Activated CD8-positive, alpha-beta T cell treated with anti-CD3 and anti-CD28 coated beads for 36 hours (primary cell): ENCODE measurements at regions not wholly inside any gene's neighbourhood (a gene's known extent, or its start where the extent isn't known, plus 50 kb on each side); places are given as distances from the start of the nearest gene placed in this dataset.
"Not testable (repeated sequence)": the region's sequence is repeated elsewhere in the genome, so short reads cannot be mapped to it uniquely, and the experiment has no call there.

Source experiments
- ATAC-seq: fragments of 200-7000 bp; cut with Tn5 transposase; one replicate; pipeline ENCODE4 v1.10.0; 2021; ENCODE audit warnings: mild to moderate bottlenecking, moderate library complexity
- CTCF ChIA-PET: fragments of 350-600 bp; sonication (Branson Sonifier 250); formaldehyde crosslinking; loops from one replicate; lab custom pipeline; 2021; ENCODE audit warnings: antibody characterized with exemption; lab: Charles Lee
- POLR2A ChIA-PET: fragments of 350-600 bp; sonication (Branson Sonifier 250); formaldehyde crosslinking; loops from one replicate; lab custom pipeline; 2021; ENCODE audit warnings: antibody characterized with exemption; lab: Charles Lee
- DNase-seq: peaks from one replicate; pipeline ENCODE4 v3.0.0-alpha.2; 2020
- H3K27ac Mint-ChIP-seq: one replicate; pipeline ENCODE4 v1.8.0; 2021; ENCODE audit warnings: mild to moderate bottlenecking, mixed read lengths
- H3K27me3 Mint-ChIP-seq: one replicate; pipeline ENCODE4 v1.8.0; 2021; ENCODE audit warnings: mixed read lengths
- H3K36me3 Mint-ChIP-seq: one replicate; pipeline ENCODE4 v1.8.0; 2021; ENCODE audit warnings: low read depth, mixed read lengths
- H3K4me1 Mint-ChIP-seq: one replicate; pipeline ENCODE4 v1.8.0; 2021; ENCODE audit warnings: low read depth, mixed read lengths
- H3K4me3 Mint-ChIP-seq: one replicate; pipeline ENCODE4 v1.8.0; 2021; ENCODE audit warnings: mild to moderate bottlenecking, moderate library complexity, mixed read lengths
- H3K9me3 Mint-ChIP-seq: one replicate; pipeline ENCODE4 v1.8.0; 2021; ENCODE audit warnings: mixed read lengths
- intact Hi-C: fragments of 100-400 bp; cut with micrococcal nuclease; formaldehyde crosslinking; loops from one replicate; pipeline ENCODE4 v1.10.0; 2022
- TF ChIP-seq, protein P1 (sequence below): fragments of 200-600 bp; IDR thresholded peaks from one replicate; pipeline ENCODE4 v1.8.0; 2022; ENCODE audit warnings: antibody characterized with exemption, mild to moderate bottlenecking

DNA sequence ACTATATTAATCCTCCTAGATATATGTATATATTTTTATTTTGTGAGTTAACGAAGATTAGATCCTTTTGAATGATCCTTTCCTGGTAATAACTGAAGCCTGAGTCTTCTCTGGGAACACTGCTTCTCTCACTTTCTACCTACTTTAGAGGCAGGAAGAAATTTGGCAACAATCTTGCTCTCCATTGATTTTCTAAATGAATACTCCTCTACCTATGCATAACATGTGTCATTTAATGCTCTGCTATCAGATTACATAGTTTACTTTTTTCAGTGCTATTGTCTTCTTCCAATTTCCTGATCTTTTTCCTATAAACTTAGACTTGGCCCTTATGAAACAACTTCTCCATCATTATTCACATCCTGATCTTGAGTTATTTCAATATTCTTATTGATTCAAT, 60.4 kb upstream of the PDHA2 start:
- ATAC-seq (no peak), DNase-seq (no peak)
- Mint-ChIP-seq H3K36me3 (no peaks in the 10 kb centered on the region), H3K4me3 (no peak overlapping the region), H3K4me1 (no peaks in the 10 kb centered on the region), H3K9me3 (no peaks in the 10 kb centered on the region), H3K27ac (no peak overlapping the region), H3K27me3 (no peaks in the 10 kb centered on the region)
- intact Hi-C loops: no loop called here
- CTCF ChIA-PET: no interaction called here
- POLR2A ChIA-PET: no interaction called here
- TF ChIP-seq, protein P1, sequence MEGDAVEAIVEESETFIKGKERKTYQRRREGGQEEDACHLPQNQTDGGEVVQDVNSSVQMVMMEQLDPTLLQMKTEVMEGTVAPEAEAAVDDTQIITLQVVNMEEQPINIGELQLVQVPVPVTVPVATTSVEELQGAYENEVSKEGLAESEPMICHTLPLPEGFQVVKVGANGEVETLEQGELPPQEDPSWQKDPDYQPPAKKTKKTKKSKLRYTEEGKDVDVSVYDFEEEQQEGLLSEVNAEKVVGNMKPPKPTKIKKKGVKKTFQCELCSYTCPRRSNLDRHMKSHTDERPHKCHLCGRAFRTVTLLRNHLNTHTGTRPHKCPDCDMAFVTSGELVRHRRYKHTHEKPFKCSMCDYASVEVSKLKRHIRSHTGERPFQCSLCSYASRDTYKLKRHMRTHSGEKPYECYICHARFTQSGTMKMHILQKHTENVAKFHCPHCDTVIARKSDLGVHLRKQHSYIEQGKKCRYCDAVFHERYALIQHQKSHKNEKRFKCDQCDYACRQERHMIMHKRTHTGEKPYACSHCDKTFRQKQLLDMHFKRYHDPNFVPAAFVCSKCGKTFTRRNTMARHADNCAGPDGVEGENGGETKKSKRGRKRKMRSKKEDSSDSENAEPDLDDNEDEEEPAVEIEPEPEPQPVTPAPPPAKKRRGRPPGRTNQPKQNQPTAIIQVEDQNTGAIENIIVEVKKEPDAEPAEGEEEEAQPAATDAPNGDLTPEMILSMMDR: no peak

GRCh38 chr4:95778666-95779065, 61.2 kb upstream of the PDHA2 start:
- no peaks in the 10 kb centered on the region for H3K27me3 Mint-ChIP-seq
- ChIA-PET CTCF (no interaction called here), POLR2A (no interaction called here)
- H3K27ac Mint-ChIP-seq: no peak overlapping the region
- no peaks in the 10 kb centered on the region for H3K9me3 Mint-ChIP-seq
- ATAC-seq (no peak), DNase-seq (no peak)
- intact Hi-C loops: no loop called here
- H3K4me3 Mint-ChIP-seq: no peak overlapping the region
- TF ChIP-seq, protein P1: no peak
- no peaks in the 10 kb centered on the region for H3K4me1 Mint-ChIP-seq
- no peaks in the 10 kb centered on the region for H3K36me3 Mint-ChIP-seq

DNA sequence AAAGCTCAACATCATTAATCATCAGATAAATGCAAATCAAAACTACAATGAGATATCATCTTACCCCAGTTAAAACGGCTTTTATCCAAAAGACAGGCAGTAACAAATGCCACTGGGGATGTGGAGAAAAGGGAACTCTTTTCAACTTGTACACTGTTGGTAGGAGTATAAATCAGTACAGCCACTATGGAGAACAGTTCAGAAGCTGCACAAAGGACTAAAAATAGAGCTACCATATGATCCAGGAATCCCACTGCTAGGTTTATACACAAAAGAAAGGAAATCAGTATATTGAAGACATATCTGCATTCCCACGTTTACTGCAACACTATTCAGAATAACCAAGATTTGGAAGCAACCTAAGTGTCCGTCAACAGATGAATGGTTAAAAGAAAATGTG, 69.3 kb upstream of the PDHA2 start:
- H3K36me3 Mint-ChIP-seq, H3K9me3 Mint-ChIP-seq, H3K27me3 Mint-ChIP-seq, H3K4me1 Mint-ChIP-seq, DNase-seq, CTCF ChIA-PET, ATAC-seq, H3K4me3 Mint-ChIP-seq, intact Hi-C loops, H3K27ac Mint-ChIP-seq: not testable (repeated sequence)
- POLR2A ChIA-PET: interaction anchor here (0.7 kb wide), 1 partner anchor 11 kb away, joined by 3 read pairs; no protein-coding TSS in a partner anchor

GRCh38 chr4:95764961-95765360, 74.9 kb upstream of the PDHA2 start:
- DNase-seq (no peak), ATAC-seq (no peak)
- intact Hi-C loops: no loop called here
- H3K27me3 Mint-ChIP-seq: no peaks in the 10 kb centered on the region
- no peak overlapping the region for H3K27ac Mint-ChIP-seq
- CTCF ChIA-PET: no interaction called here
- TF ChIP-seq, protein P1: no peak
- H3K4me1 Mint-ChIP-seq: no peaks in the 10 kb centered on the region
- peaks cover 1% of the 10 kb centered on the region for H3K9me3 Mint-ChIP-seq
- no peak overlapping the region for H3K4me3 Mint-ChIP-seq
- POLR2A ChIA-PET: no interaction called here
- no peaks in the 10 kb centered on the region for H3K36me3 Mint-ChIP-seq

DNA sequence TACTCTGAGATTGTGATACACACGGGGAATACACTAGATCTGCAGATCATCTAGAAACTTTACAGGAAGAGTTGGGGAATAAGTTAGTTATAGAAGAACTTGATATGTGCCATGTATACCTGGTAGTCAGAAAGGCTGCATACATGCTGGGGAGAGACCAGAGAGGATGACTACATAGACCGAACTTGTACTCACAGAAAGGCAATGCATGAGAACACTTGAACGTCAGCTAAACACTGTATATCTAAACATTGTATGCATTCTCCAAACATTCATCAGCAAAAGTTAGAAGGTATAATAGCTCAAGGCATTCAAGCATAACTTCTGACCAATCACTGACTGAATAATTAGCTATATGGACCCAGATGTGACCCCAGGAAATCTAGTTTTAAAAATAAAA, 78.0 kb upstream of the PDHA2 start:
- Mint-ChIP-seq H3K4me1 (no peaks in the 10 kb centered on the region), H3K27ac (no peak overlapping the region), H3K4me3 (no peak overlapping the region), H3K36me3 (no peaks in the 10 kb centered on the region), H3K27me3 (no peaks in the 10 kb centered on the region), H3K9me3 (peaks cover 1% of the 10 kb centered on the region)
- ATAC-seq: no peak
- TF ChIP-seq, protein P1: no peak
- ChIA-PET CTCF (no interaction called here), POLR2A (no interaction called here)
- DNase-seq: no peak
- intact Hi-C loops: no loop called here

DNA sequence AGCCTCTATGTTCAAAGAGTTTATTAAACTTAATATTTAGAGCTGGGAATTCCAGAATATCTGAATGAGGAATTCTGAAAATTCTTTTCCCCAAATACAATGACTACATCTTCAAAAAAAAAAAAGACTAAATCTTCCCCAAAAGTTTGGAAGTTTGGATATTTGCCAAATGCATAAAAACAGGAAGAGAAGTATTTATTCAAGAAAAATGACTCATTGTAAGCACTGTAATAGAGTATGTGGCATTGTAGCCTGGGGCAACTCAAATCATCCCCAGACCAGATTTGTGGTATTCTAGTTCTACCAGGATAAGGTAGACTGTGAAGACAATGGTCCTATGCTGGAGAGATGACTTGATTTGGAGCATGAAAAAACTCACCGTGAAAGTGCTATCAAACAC, 78.5 kb upstream of the PDHA2 start:
- Mint-ChIP-seq H3K27ac (no peak overlapping the region), H3K27me3 (no peaks in the 10 kb centered on the region), H3K9me3 (peaks cover 1% of the 10 kb centered on the region), H3K4me1 (no peaks in the 10 kb centered on the region), H3K36me3 (no peaks in the 10 kb centered on the region), H3K4me3 (no peak overlapping the region)
- TF ChIP-seq, protein P1: no peak
- ChIA-PET POLR2A (no interaction called here), CTCF (no interaction called here)
- ATAC-seq: no peak
- intact Hi-C loops: no loop called here
- DNase-seq: no peak

GRCh38 chr4:95760646-95761045, 79.2 kb upstream of the PDHA2 start:
- DNase-seq, H3K4me1 Mint-ChIP-seq, H3K9me3 Mint-ChIP-seq, H3K27ac Mint-ChIP-seq, intact Hi-C loops, H3K36me3 Mint-ChIP-seq, H3K4me3 Mint-ChIP-seq, H3K27me3 Mint-ChIP-seq, POLR2A ChIA-PET, CTCF ChIA-PET, ATAC-seq: not testable (repeated sequence)
